ENCODE measurements at regions not wholly inside any gene's neighbourhood (a gene's known extent, or its start where the extent isn't known, plus 50 kb on each side); places are given as distances from the start of the nearest gene placed in this dataset.

- DNase-seq (ENCODE audit: low read depth in 2 of 2), result no peak
These were observed 92.0 kb upstream of the BMPER start for GRCh38 chr7:33813331-33813730.

GRCh38 chr7:33814400-33814799 is 90.9 kb upstream of the BMPER start:
- no peak for DNase-seq (ENCODE audit: low read depth in 2 of 2)

- DNase-seq (ENCODE audit: low read depth in 2 of 2), result no peak
These were observed 90.4 kb upstream of the BMPER start for GRCh38 chr7:33814936-33815335.

GRCh38 chr7:33815336-33815735 is 90.0 kb upstream of the BMPER start:
- DNase-seq (ENCODE audit: low read depth in 2 of 2), result no peak

- no peak for DNase-seq (ENCODE audit: low read depth in 2 of 2)
These were observed 89.2 kb upstream of the BMPER start for GRCh38 chr7:33816106-33816505.

GRCh38 chr7:33819658-33820057 is 85.7 kb upstream of the BMPER start:
- DNase-seq (ENCODE audit: low read depth in 2 of 2), result no peak

GRCh38 chr7:33820206-33820605 is 85.1 kb upstream of the BMPER start:
- no peak for DNase-seq (ENCODE audit: low read depth in 2 of 2)

GRCh38 chr7:33821970-33822369 is 83.4 kb upstream of the BMPER start:
- DNase-seq (ENCODE audit: low read depth in 2 of 2), result no peak

- DNase-seq (ENCODE audit: low read depth in 2 of 2), result no peak
These were observed 81.4 kb upstream of the BMPER start for GRCh38 chr7:33823913-33824312.

- DNase-seq (ENCODE audit: low read depth in 2 of 2), result no peak
These were observed 80.4 kb upstream of the BMPER start for GRCh38 chr7:33824911-33825459.

- no peak for DNase-seq (ENCODE audit: low read depth in 2 of 2)
These were observed 79.7 kb upstream of the BMPER start for GRCh38 chr7:33825644-33826043.

- no peak for DNase-seq (ENCODE audit: low read depth in 2 of 2)
These were observed 75.8 kb upstream of the BMPER start for GRCh38 chr7:33829536-33829935.

- DNase-seq (ENCODE audit: low read depth in 2 of 2), result no peak
These were observed 73.8 kb upstream of the BMPER start for GRCh38 chr7:33831389-33832141.

- DNase-seq (ENCODE audit: low read depth in 2 of 2), result no peak
These were observed 73.0 kb upstream of the BMPER start for GRCh38 chr7:33832271-33832721.

- no peak for DNase-seq (ENCODE audit: low read depth in 2 of 2)
These were observed 68.5 kb upstream of the BMPER start for GRCh38 chr7:33836797-33837355.

GRCh38 chr7:33837356-33837851 is 67.9 kb upstream of the BMPER start:
- DNase-seq (ENCODE audit: low read depth in 2 of 2), result no peak

- DNase-seq (ENCODE audit: low read depth in 2 of 2), result no peak
These were observed 64.3 kb upstream of the BMPER start for GRCh38 chr7:33841031-33841430.

GRCh38 chr7:33841705-33842129 is 63.6 kb upstream of the BMPER start:
- DNase-seq (ENCODE audit: low read depth in 2 of 2), result no peak

- no peak for DNase-seq (ENCODE audit: low read depth in 2 of 2)
These were observed 63.2 kb upstream of the BMPER start for GRCh38 chr7:33842150-33842549.

GRCh38 chr7:33845991-33846509 is 59.3 kb upstream of the BMPER start:
- no peak for DNase-seq (ENCODE audit: low read depth in 2 of 2)

- DNase-seq (ENCODE audit: low read depth in 2 of 2), result no peak
These were observed 56.3 kb upstream of the BMPER start for GRCh38 chr7:33849004-33849403.

GRCh38 chr7:33849971-33850559 is 55.3 kb upstream of the BMPER start:
- no peak for DNase-seq (ENCODE audit: low read depth in 2 of 2)

Measured in activated CD4-positive, alpha-beta T cell treated with anti-CD3 and anti-CD28 coated beads for 24 hours (primary cell).